GM23338 (cell line): ENCODE measurements at regions not wholly inside any gene's neighbourhood (a gene's known extent, or its start where the extent isn't known, plus 50 kb on each side); places are given as distances from the start of the nearest gene placed in this dataset.

Experiments
- ATAC-seq: fragments of 200-7000 bp; cut with Tn5 transposase; 3 replicates; pipeline ENCODE4 v1.9.1; 2020
- DNase-seq: peaks from one replicate; pipeline ENCODE4 v3.0.0-alpha.2; 2015; ENCODE audit warnings: low spot score
- H2AFZ ChIP-seq: fragments of 200-600 bp; sonication (generic); 2 replicates; pipeline ENCODE4 v1.8.0; 2016; ENCODE audit warnings: antibody characterized with exemption, mild to moderate bottlenecking, moderate library complexity
- H3F3A ChIP-seq: fragments of 200-600 bp; sonication (generic); replicated peaks from 2 replicates; pipeline ENCODE4 v1.8.0; 2017; ENCODE audit warnings: antibody characterized with exemption, mixed run types, low read depth
- H3K27ac ChIP-seq: fragments of 200-600 bp; sonication (generic); 2 replicates; pipeline ENCODE4 v1.6.1; 2016; ENCODE audit warnings: low read depth
- H3K27me3 ChIP-seq: fragments of 200-600 bp; sonication (generic); 2 replicates; pipeline ENCODE4 v1.8.0; 2016; ENCODE audit warnings: mild to moderate bottlenecking, mixed run types, moderate library complexity; ENCODE audit not compliant: insufficient read depth
- H3K36me3 ChIP-seq: fragments of 200-600 bp; sonication (generic); 2 replicates; pipeline ENCODE4 v1.8.0; 2016; ENCODE audit warnings: mild to moderate bottlenecking; ENCODE audit not compliant: insufficient read depth
- H3K4me1 ChIP-seq: fragments of 200-600 bp; sonication (generic); 2 replicates; pipeline ENCODE4 v1.8.0; 2016; ENCODE audit warnings: mild to moderate bottlenecking, moderate library complexity; ENCODE audit not compliant: insufficient read depth
- H3K4me2 ChIP-seq: fragments of 200-600 bp; sonication (generic); 2 replicates; pipeline ENCODE4 v1.7.1; 2017; ENCODE audit warnings: mixed run types
- H3K4me3 ChIP-seq: fragments of 200-600 bp; sonication (generic); 2 replicates; pipeline ENCODE4 v1.6.1; 2016; ENCODE audit warnings: mixed run types
- H3K79me2 ChIP-seq: fragments of 200-600 bp; sonication (generic); replicated peaks from 2 replicates; pipeline ENCODE4 v1.8.0; 2017; ENCODE audit warnings: mild to moderate bottlenecking; ENCODE audit not compliant: insufficient read depth
- H3K9me2 ChIP-seq: fragments of 200-600 bp; sonication (generic); 2 replicates; pipeline ENCODE4 v1.8.0; 2017; ENCODE audit not compliant: insufficient read depth
- H4K20me1 ChIP-seq: fragments of 200-600 bp; sonication (generic); replicated peaks from 2 replicates; pipeline ENCODE4 v1.8.0; 2017; ENCODE audit warnings: mild to moderate bottlenecking; ENCODE audit not compliant: insufficient read depth
- H3K27ac Mint-ChIP-seq: 2 replicates; pipeline ENCODE4 v1.8.0; 2020; ENCODE audit warnings: inconsistent platforms, mild to moderate bottlenecking, moderate library complexity, mixed read lengths
- H3K27me3 Mint-ChIP-seq: 3 replicates; pipeline ENCODE4 v1.8.0; 2022; ENCODE audit warnings: low read depth, mild to moderate bottlenecking, moderate library complexity, mixed read lengths, inconsistent platforms; ENCODE audit not compliant: insufficient read depth, poor library complexity
- H3K36me3 Mint-ChIP-seq: 3 replicates; pipeline ENCODE4 v1.8.0; 2021; ENCODE audit warnings: low read depth, mild to moderate bottlenecking, inconsistent platforms, moderate library complexity, mixed read lengths
- H3K4me1 Mint-ChIP-seq: 3 replicates; pipeline ENCODE4 v1.8.0; 2020; ENCODE audit warnings: mild to moderate bottlenecking, inconsistent platforms, mixed read lengths
- H3K4me3 Mint-ChIP-seq: 3 replicates; pipeline ENCODE4 v1.8.0; 2021; ENCODE audit warnings: moderate library complexity, mild to moderate bottlenecking, inconsistent platforms, mixed read lengths
- H3K9me3 Mint-ChIP-seq: 3 replicates; pipeline ENCODE4 v1.8.0; 2020; ENCODE audit warnings: moderate library complexity, mild to moderate bottlenecking, inconsistent platforms, mixed read lengths
- CREB1 ChIP-seq: fragments of 250-450 bp; sonication (Bioruptor Pico); IDR thresholded peaks from 2 replicates; pipeline ENCODE4 v1.5.0; 2020; ENCODE audit warnings: low read depth, mild to moderate bottlenecking, moderate library complexity
- EZH2 ChIP-seq: fragments of 200-600 bp; sonication (generic); IDR thresholded peaks from one replicate; pipeline ENCODE4 v1.8.0; 2017; ENCODE audit warnings: antibody characterized with exemption, mild to moderate bottlenecking, low read depth; ENCODE audit not compliant: unreplicated experiment
- POLR2AphosphoS5 ChIP-seq: IDR thresholded peaks from 2 replicates; pipeline ENCODE4 v1.6.1; 2016; ENCODE audit warnings: antibody characterized with exemption, low read depth
- ZNF114 ChIP-seq: fragments of 250-450 bp; sonication (Bioruptor Pico); IDR thresholded peaks from 2 replicates; pipeline ENCODE4 v1.5.0; 2020; ENCODE audit warnings: mild to moderate bottlenecking, moderate library complexity
- TF ChIP-seq, protein P1 (sequence below): IDR thresholded peaks from one replicate; pipeline ENCODE4 v1.6.1; 2018; ENCODE audit warnings: antibody characterized with exemption; ENCODE audit not compliant: unreplicated experiment
- TF ChIP-seq, protein P2 (sequence below): fragments of 250-450 bp; sonication (Bioruptor Pico); IDR thresholded peaks from 2 replicates; pipeline ENCODE4 v1.5.0; 2020; ENCODE audit warnings: mild to moderate bottlenecking, moderate library complexity

- Histone ChIP-seq H3K27ac (no peak overlapping the region), H3F3A (no peaks in the 10 kb centered on the region), H3K79me2 (no peaks in the 10 kb centered on the region), H3K36me3 (no peaks in the 10 kb centered on the region), H2AFZ (no peak overlapping the region), H3K4me1 (no peaks in the 10 kb centered on the region), H4K20me1 (no peaks in the 10 kb centered on the region), H3K27me3 (no peaks in the 10 kb centered on the region), H3K4me3 (no peak overlapping the region), H3K4me2 (no peak overlapping the region), H3K9me2 (no peaks in the 10 kb centered on the region)
- no peaks in the 10 kb centered on the region; the same call in 2 of the 3 replicates for H3K36me3 Mint-ChIP-seq
- TF ChIP-seq POLR2AphosphoS5, result no peak
- TF ChIP-seq EZH2, result no peak
- H3K4me1 Mint-ChIP-seq, result peaks cover 6% of the 10 kb centered on the region; the same call in 2 of the 3 replicates
- H3K27ac Mint-ChIP-seq, result no peak overlapping the region
- DNase-seq, result no peak
- no peak for ATAC-seq
- H3K4me3 Mint-ChIP-seq, result no peak overlapping the region
- no peaks in the 10 kb centered on the region for H3K9me3 Mint-ChIP-seq
- peaks cover 2% of the 10 kb centered on the region for H3K27me3 Mint-ChIP-seq
Observed at GRCh38 chr17:74020522-74020921, 183.0 kb upstream of the RPL38 start.

DNA sequence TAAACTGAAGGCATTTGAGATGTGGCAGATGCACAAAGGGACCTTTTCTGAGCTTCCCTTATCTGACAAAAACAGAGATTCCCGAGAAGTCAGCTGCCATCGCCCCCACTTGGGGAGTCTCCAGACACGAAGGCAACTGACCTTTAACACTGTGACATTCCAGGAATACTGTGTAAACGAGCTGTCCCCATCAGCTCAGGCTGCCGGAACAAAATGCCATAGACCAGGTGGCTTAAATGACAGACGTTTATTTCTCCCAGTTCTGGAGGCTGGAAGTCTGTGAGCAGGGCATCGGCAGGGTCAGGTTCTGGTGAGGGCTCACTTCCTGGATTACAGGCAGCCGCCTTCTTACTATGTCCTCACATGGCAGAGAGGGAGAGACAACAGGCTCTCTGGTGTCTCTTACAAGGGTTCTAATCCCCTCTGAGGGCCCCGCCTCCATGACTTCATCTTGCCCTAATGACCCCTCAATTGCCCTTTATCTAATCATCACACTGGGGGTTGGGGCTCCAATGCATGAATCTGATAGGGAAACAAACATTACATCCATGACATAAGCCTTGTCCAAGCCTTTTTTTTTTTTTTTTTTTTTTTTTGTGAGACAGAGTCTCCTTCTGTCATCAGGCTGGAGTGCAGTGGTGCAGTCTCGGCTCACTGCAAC is 178.5 kb upstream of the RPL38 start:
- Histone ChIP-seq H3K9me2 (no peaks in the 10 kb centered on the region), H3K79me2 (no peaks in the 10 kb centered on the region), H3K4me2 (no peak overlapping the region), H3K4me3 (no peak overlapping the region), H4K20me1 (no peaks in the 10 kb centered on the region), H3K4me1 (no peaks in the 10 kb centered on the region), H3F3A (no peaks in the 10 kb centered on the region), H3K27ac (no peak overlapping the region), H2AFZ (peak overlapping the region; percentile 23; the same call in 1 of the 2 replicates), H3K27me3 (no peaks in the 10 kb centered on the region), H3K36me3 (no peaks in the 10 kb centered on the region)
- DNase-seq, result peak; percentile 30
- no peak; the same call in 2 of the 3 replicates for ATAC-seq
- Mint-ChIP-seq H3K9me3 (no peaks in the 10 kb centered on the region), H3K4me3 (no peak overlapping the region), H3K27ac (no peak overlapping the region; the same call in 1 of the 2 replicates), H3K4me1 (peaks cover 25% of the 10 kb centered on the region; the same call in 2 of the 3 replicates), H3K27me3 (peaks cover 16% of the 10 kb centered on the region), H3K36me3 (no peaks in the 10 kb centered on the region)
- TF ChIP-seq, protein P1, sequence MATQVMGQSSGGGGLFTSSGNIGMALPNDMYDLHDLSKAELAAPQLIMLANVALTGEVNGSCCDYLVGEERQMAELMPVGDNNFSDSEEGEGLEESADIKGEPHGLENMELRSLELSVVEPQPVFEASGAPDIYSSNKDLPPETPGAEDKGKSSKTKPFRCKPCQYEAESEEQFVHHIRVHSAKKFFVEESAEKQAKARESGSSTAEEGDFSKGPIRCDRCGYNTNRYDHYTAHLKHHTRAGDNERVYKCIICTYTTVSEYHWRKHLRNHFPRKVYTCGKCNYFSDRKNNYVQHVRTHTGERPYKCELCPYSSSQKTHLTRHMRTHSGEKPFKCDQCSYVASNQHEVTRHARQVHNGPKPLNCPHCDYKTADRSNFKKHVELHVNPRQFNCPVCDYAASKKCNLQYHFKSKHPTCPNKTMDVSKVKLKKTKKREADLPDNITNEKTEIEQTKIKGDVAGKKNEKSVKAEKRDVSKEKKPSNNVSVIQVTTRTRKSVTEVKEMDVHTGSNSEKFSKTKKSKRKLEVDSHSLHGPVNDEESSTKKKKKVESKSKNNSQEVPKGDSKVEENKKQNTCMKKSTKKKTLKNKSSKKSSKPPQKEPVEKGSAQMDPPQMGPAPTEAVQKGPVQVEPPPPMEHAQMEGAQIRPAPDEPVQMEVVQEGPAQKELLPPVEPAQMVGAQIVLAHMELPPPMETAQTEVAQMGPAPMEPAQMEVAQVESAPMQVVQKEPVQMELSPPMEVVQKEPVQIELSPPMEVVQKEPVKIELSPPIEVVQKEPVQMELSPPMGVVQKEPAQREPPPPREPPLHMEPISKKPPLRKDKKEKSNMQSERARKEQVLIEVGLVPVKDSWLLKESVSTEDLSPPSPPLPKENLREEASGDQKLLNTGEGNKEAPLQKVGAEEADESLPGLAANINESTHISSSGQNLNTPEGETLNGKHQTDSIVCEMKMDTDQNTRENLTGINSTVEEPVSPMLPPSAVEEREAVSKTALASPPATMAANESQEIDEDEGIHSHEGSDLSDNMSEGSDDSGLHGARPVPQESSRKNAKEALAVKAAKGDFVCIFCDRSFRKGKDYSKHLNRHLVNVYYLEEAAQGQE, result no peak
- TF ChIP-seq POLR2AphosphoS5, result no peak
- TF ChIP-seq CREB1 (CRISPR knock-in tag), result no peak
- no peak for TF ChIP-seq ZNF114 (CRISPR knock-in tag)

DNA sequence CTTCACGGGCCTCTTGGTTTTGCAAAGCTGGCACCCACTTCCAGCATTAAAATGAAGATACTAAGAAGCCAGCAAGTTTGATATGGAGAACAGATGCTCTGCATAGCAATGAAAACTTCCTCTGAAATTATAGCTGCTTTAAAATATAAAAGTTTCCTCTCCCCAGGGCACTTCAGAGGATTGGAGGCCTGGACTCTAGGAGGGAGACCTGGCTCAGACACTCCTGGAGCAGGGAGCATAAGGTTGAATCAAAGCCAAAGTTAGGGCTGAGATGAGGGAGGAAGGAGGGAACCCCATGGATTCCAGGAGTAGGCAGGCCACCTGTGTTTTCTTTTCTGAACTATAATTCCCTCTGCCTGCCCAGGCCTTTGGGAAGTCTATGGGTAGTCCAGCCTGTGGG is 176.0 kb upstream of the RPL38 start:
- no peak overlapping the region for H3K27ac ChIP-seq
- Mint-ChIP-seq H3K27ac (peak overlapping the region; percentile 76), H3K4me3 (no peak overlapping the region), H3K27me3 (peaks cover 21% of the 10 kb centered on the region), H3K4me1 (peaks cover 42% of the 10 kb centered on the region), H3K9me3 (no peaks in the 10 kb centered on the region), H3K36me3 (no peaks in the 10 kb centered on the region)
- no peaks in the 10 kb centered on the region for H3F3A ChIP-seq
- H3K36me3 ChIP-seq, result no peaks in the 10 kb centered on the region
- DNase-seq (no peak), ATAC-seq (no peak)
- H3K9me2 ChIP-seq, result no peaks in the 10 kb centered on the region
- no peak overlapping the region for H3K4me2 ChIP-seq
- no peak overlapping the region for H3K4me3 ChIP-seq
- H3K27me3 ChIP-seq, result no peaks in the 10 kb centered on the region
- H2AFZ ChIP-seq, result no peak overlapping the region
- H4K20me1 ChIP-seq, result no peaks in the 10 kb centered on the region
- no peaks in the 10 kb centered on the region for H3K79me2 ChIP-seq
- H3K4me1 ChIP-seq, result no peaks in the 10 kb centered on the region
- TF ChIP-seq CREB1 (CRISPR knock-in tag), result no peak
- TF ChIP-seq, protein P2, sequence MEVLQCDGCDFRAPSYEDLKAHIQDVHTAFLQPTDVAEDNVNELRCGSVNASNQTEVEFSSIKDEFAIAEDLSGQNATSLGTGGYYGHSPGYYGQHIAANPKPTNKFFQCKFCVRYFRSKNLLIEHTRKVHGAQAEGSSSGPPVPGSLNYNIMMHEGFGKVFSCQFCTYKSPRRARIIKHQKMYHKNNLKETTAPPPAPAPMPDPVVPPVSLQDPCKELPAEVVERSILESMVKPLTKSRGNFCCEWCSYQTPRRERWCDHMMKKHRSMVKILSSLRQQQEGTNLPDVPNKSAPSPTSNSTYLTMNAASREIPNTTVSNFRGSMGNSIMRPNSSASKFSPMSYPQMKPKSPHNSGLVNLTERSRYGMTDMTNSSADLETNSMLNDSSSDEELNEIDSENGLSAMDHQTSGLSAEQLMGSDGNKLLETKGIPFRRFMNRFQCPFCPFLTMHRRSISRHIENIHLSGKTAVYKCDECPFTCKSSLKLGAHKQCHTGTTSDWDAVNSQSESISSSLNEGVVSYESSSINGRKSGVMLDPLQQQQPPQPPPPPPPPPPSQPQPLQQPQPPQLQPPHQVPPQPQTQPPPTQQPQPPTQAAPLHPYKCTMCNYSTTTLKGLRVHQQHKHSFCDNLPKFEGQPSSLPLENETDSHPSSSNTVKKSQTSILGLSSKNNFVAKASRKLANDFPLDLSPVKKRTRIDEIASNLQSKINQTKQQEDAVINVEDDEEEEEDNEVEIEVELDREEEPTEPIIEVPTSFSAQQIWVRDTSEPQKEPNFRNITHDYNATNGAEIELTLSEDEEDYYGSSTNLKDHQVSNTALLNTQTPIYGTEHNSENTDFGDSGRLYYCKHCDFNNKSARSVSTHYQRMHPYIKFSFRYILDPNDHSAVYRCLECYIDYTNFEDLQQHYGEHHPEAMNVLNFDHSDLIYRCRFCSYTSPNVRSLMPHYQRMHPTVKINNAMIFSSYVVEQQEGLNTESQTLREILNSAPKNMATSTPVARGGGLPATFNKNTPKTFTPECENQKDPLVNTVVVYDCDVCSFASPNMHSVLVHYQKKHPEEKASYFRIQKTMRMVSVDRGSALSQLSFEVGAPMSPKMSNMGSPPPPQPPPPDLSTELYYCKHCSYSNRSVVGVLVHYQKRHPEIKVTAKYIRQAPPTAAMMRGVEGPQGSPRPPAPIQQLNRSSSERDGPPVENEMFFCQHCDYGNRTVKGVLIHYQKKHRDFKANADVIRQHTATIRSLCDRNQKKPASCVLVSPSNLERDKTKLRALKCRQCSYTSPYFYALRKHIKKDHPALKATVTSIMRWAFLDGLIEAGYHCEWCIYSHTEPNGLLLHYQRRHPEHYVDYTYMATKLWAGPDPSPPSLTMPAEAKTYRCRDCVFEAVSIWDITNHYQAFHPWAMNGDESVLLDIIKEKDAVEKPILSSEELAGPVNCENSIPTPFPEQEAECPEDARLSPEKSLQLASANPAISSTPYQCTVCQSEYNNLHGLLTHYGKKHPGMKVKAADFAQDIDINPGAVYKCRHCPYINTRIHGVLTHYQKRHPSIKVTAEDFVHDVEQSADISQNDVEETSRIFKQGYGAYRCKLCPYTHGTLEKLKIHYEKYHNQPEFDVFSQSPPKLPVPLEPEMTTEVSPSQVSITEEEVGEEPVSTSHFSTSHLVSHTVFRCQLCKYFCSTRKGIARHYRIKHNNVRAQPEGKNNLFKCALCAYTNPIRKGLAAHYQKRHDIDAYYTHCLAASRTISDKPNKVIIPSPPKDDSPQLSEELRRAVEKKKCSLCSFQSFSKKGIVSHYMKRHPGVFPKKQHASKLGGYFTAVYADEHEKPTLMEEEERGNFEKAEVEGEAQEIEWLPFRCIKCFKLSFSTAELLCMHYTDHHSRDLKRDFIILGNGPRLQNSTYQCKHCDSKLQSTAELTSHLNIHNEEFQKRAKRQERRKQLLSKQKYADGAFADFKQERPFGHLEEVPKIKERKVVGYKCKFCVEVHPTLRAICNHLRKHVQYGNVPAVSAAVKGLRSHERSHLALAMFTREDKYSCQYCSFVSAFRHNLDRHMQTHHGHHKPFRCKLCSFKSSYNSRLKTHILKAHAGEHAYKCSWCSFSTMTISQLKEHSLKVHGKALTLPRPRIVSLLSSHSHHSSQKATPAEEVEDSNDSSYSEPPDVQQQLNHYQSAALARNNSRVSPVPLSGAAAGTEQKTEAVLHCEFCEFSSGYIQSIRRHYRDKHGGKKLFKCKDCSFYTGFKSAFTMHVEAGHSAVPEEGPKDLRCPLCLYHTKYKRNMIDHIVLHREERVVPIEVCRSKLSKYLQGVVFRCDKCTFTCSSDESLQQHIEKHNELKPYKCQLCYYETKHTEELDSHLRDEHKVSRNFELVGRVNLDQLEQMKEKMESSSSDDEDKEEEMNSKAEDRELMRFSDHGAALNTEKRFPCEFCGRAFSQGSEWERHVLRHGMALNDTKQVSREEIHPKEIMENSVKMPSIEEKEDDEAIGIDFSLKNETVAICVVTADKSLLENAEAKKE, result no peak
